H4 (cell line): ENCODE measurements at regions not wholly inside any gene's neighbourhood (a gene's known extent, or its start where the extent isn't known, plus 50 kb on each side); places are given as distances from the start of the nearest gene placed in this dataset.
"Not testable (repeated sequence)": the region's sequence is repeated elsewhere in the genome, so short reads cannot be mapped to it uniquely, and the experiment has no call there.

ENCODE experiments used
- DNase-seq: peaks from one replicate; pipeline ENCODE4 v3.0.0-alpha.2; 2015; ENCODE audit warnings: low spot score

- no peak for DNase-seq
Observed at GRCh38 chr2:49804111-49804510, 649.8 kb upstream of the FSHR start.

GRCh38 chr2:49801898-49802450 is 647.7 kb upstream of the FSHR start:
- DNase-seq, result no peak

- DNase-seq, result no peak
Observed at GRCh38 chr2:49798570-49798969, 644.3 kb upstream of the FSHR start.

GRCh38 chr2:49796266-49796665 is 642.0 kb upstream of the FSHR start:
- DNase-seq, result peak; percentile 47

GRCh38 chr2:49794396-49794795 is 640.1 kb upstream of the FSHR start:
- no peak for DNase-seq

- DNase-seq, result no peak
Observed at GRCh38 chr2:49788300-49788699, 634.0 kb upstream of the FSHR start.

- DNase-seq, result no peak
Observed at GRCh38 chr2:49780949-49781348, 626.6 kb upstream of the FSHR start.

- no peak for DNase-seq
Observed at GRCh38 chr2:49772299-49772970, 618.1 kb upstream of the FSHR start.

GRCh38 chr2:49770919-49771318 is 616.6 kb upstream of the FSHR start:
- DNase-seq, result peak; percentile 66

- DNase-seq, result no peak
Observed at GRCh38 chr2:49767316-49767715, 613.0 kb upstream of the FSHR start.

- DNase-seq, result no peak
Observed at GRCh38 chr2:49755777-49756176, 601.5 kb upstream of the FSHR start.

- no peak for DNase-seq
Observed at GRCh38 chr2:49754381-49754780, 600.1 kb upstream of the FSHR start.

GRCh38 chr2:49753344-49753985 is 599.1 kb upstream of the FSHR start:
- no peak for DNase-seq

- DNase-seq, result no peak
Observed at GRCh38 chr2:49737606-49738005, 583.3 kb upstream of the FSHR start.

- not testable (repeated sequence) for DNase-seq
Observed at GRCh38 chr2:49732924-49733323, 578.6 kb upstream of the FSHR start.

GRCh38 chr2:49719241-49719640 is 564.9 kb upstream of the FSHR start:
- DNase-seq, result no peak

- no peak for DNase-seq
Observed at GRCh38 chr2:49715597-49715996, 561.3 kb upstream of the FSHR start.

- DNase-seq, result no peak
Observed at GRCh38 chr2:49714454-49714853, 560.1 kb upstream of the FSHR start.

GRCh38 chr2:49702740-49703139 is 548.4 kb upstream of the FSHR start:
- DNase-seq, result no peak

- no peak for DNase-seq
Observed at GRCh38 chr2:49693961-49694360, 539.6 kb upstream of the FSHR start.

GRCh38 chr2:49692022-49692421 is 537.7 kb upstream of the FSHR start:
- DNase-seq, result not testable (repeated sequence)

GRCh38 chr2:49687918-49688317 is 533.6 kb upstream of the FSHR start:
- DNase-seq, result no peak

- DNase-seq, result no peak
Observed at GRCh38 chr2:49686897-49687442, 532.7 kb upstream of the FSHR start.
